Colonic mucosa (tissue), 4 donors: ENCODE measurements at regions not wholly inside any gene's neighbourhood (a gene's known extent, or its start where the extent isn't known, plus 50 kb on each side); places are given as distances from the start of the nearest gene placed in this dataset.

Experiments
- DNase-seq: peaks from one replicate; pipeline ENCODE4 v3.0.0-alpha.2; 2020
- H3K27ac ChIP-seq: fragments of 200-600 bp; one replicate; pipeline ENCODE4 v1.8.0; 2021
- H3K27me3 ChIP-seq: fragments of 200-600 bp; one replicate; pipeline ENCODE4 v1.8.0; 2021
- H3K36me3 ChIP-seq: fragments of 200-600 bp; one replicate; pipeline ENCODE4 v1.8.0; 2021
- H3K4me1 ChIP-seq: fragments of 200-600 bp; one replicate; pipeline ENCODE4 v1.8.0; 2021; ENCODE audit warnings: mild to moderate bottlenecking
- H3K4me3 ChIP-seq: fragments of 200-600 bp; one replicate; pipeline ENCODE4 v1.8.0; 2021
- H3K9ac ChIP-seq, 2 donors: one replicate each; pipeline ENCODE4 v1.7.0; 2013; ENCODE audit warnings: control low read depth in 2 of 2, low read depth in 2 of 2, low read length in 2 of 2
- H3K9me3 ChIP-seq: fragments of 200-600 bp; one replicate; pipeline ENCODE4 v1.8.0; 2021
- intact Hi-C: fragments of 100-400 bp; cut with DNase I; formaldehyde crosslinking; loops from one replicate; pipeline ENCODE4 v1.14.1; 2022
- TF ChIP-seq, protein P1 (sequence below): fragments of 200-600 bp; IDR thresholded peaks from one replicate; pipeline ENCODE4 v1.8.0; 2022; ENCODE audit warnings: antibody characterized with exemption, mild to moderate bottlenecking
- donor health status: healthy.
- donor health status: DM: no; HTN: no; CAD: no.
- donor health status: DM: no; HTN: no; CAD: no.

DNA sequence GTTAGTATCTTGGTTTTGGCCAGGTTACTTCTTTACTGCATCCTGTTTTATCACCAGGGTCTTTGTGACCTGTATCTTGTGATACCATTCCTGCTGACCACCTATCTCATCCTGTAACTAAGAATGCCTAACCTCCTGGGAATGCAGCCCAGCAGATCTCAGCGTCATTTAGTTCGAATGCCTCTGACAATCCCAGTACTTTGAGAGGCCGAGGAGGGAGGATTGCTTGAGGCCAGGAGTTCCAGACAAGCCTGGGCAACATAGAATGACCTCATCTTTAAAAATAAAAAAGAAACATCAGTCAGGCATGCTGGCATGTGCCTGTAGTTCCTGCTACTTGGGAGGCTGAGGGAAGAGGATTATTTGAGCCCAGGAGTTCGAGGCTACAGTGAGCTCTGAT lies 206.5 kb downstream of the SUDS3 start:
- Histone ChIP-seq H3K4me1 (no peaks in the 10 kb centered on the region), H3K27me3 (no peaks in the 10 kb centered on the region), H3K9ac (no peak overlapping the region), H3K36me3 (no peaks in the 10 kb centered on the region), H3K4me3 (no peak overlapping the region), H3K9me3 (no peaks in the 10 kb centered on the region), H3K27ac (no peak overlapping the region)
- TF ChIP-seq, protein P1, sequence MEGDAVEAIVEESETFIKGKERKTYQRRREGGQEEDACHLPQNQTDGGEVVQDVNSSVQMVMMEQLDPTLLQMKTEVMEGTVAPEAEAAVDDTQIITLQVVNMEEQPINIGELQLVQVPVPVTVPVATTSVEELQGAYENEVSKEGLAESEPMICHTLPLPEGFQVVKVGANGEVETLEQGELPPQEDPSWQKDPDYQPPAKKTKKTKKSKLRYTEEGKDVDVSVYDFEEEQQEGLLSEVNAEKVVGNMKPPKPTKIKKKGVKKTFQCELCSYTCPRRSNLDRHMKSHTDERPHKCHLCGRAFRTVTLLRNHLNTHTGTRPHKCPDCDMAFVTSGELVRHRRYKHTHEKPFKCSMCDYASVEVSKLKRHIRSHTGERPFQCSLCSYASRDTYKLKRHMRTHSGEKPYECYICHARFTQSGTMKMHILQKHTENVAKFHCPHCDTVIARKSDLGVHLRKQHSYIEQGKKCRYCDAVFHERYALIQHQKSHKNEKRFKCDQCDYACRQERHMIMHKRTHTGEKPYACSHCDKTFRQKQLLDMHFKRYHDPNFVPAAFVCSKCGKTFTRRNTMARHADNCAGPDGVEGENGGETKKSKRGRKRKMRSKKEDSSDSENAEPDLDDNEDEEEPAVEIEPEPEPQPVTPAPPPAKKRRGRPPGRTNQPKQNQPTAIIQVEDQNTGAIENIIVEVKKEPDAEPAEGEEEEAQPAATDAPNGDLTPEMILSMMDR, result no peak
- intact Hi-C loops, result no loop called here
- no peak for DNase-seq

DNA sequence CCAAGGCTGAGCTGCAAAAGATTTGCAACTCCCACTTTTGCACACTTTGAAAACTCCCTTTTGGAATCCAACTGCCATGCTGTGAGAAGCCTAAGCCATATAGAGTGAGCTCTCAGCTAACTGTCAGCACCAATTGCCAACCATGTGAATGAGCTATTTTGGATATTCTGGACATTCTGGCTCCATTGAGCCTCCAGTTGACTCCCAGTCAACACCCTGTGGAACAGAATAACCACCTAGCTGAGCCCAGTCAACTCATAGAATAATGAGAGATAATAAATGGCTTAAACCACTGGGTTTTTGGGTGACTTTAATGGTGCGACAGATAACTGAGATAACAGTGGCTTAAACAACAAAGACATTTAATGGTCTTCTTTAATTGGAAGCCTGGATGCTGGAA lies 210.1 kb downstream of the SUDS3 start:
- no peak overlapping the region for H3K27ac ChIP-seq
- H3K36me3 ChIP-seq, result no peaks in the 10 kb centered on the region
- intact Hi-C loops, result no loop called here
- H3K9me3 ChIP-seq, result no peaks in the 10 kb centered on the region
- H3K27me3 ChIP-seq, result no peaks in the 10 kb centered on the region
- DNase-seq, result no peak
- H3K4me1 ChIP-seq, result no peaks in the 10 kb centered on the region
- no peak overlapping the region for H3K9ac ChIP-seq
- no peak overlapping the region for H3K4me3 ChIP-seq
- TF ChIP-seq, protein P1, result no peak

DNA sequence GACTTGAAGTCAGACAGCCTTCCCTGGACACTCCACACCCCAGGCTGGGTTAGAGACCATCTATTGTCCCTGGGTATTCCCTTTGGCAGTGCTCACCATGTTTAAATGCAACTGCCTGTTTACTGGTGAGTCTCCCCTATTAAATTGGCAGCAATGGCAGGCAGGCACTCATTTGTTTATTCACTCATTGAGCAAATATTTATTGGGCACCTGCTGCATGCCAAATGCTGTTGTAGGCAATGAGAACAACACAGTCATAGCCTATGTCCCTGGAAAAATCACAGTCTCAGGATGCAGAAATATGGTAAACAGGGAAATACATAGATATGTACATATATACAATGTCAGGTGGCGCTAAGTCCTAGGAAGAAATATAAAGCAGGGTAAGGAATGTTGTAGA lies 212.8 kb downstream of the SUDS3 start:
- no peak overlapping the region for H3K4me3 ChIP-seq
- H3K36me3 ChIP-seq, result no peaks in the 10 kb centered on the region
- H3K9me3 ChIP-seq, result no peaks in the 10 kb centered on the region
- no peak for DNase-seq
- intact Hi-C loops, result no loop called here
- no peak overlapping the region for H3K9ac ChIP-seq
- TF ChIP-seq, protein P1, result no peak
- no peaks in the 10 kb centered on the region for H3K27me3 ChIP-seq
- H3K27ac ChIP-seq, result no peak overlapping the region
- H3K4me1 ChIP-seq, result no peaks in the 10 kb centered on the region

DNA sequence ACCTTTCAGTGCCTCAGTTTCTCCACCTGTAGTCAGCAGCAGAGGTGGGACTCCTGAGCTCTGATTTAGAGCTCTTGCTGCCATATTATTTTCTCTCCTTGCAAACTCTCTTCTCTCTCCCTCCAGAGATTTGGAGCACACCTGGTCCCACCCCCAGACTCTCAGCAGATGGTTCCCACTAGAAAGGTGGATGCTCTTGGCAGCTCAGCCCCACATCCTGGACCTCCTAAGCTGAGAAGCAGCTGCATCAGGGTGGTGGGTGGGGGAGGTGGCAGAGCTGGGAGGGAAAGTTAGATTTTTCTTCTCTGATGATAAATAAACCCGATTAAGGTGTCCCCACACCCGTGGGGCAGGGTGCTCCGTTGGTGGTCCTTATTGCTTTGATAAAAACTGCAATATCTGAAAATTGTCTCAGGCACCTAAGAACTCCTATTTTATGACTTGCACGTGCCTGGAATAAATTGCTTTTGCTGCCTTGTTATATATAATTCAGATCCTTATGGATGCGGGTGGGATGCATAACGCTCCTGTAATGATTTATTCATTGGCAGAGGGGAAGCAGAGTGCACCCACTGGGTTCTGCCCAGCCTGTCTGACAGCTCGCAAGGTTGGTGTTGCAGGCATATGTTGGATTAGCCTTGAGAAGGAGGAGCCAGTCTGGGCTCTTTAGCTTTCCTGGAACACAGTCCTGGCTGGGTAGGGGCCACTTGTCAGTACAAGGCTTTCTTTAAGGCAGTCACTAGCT lies 214.2 kb downstream of the SUDS3 start:
- Histone ChIP-seq H3K27me3 (no peaks in the 10 kb centered on the region), H3K9ac (no peak overlapping the region), H3K9me3 (no peaks in the 10 kb centered on the region), H3K4me3 (no peak overlapping the region), H3K4me1 (no peaks in the 10 kb centered on the region), H3K27ac (no peak overlapping the region), H3K36me3 (no peaks in the 10 kb centered on the region)
- intact Hi-C loops, result no loop called here
- no peak for DNase-seq
- TF ChIP-seq, protein P1, result no peak

DNA sequence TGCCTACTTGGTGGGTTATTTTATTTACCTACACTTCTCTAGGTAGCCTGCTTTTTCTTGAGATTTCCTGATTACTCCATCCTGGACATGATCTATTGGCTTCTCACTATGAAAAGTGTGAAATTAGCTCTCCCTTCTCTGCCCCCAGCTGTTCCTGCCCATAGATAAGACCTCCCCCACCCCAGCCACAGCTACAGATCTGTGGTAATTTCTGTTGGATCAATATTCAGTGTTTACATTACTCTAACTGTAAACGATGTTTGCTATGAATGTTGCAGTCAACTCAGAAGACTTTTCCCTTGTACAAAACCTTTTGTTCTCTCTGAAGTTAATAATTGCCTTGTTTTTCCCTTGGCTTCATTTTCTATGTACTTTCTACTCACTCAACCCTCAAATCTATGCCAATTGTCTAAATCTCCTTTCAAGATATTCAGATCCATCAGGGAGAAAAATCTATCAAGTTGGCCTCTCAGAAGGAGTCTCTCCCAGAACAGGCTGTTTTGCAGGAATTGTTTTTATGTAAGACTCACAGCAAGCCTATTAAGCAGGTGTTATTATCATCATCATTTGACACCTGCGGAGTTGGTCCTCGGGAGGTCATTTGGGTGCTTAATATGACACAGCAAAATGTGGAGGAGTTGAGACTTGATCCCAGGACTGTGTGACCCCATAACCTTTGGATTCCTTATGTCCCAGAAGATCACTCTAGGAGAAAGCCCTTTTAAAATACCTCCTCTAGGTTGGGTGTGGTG lies 227.4 kb downstream of the SUDS3 start:
- Histone ChIP-seq H3K27ac (no peak overlapping the region), H3K4me1 (no peaks in the 10 kb centered on the region), H3K4me3 (no peak overlapping the region), H3K36me3 (no peaks in the 10 kb centered on the region), H3K9me3 (no peaks in the 10 kb centered on the region), H3K27me3 (no peaks in the 10 kb centered on the region), H3K9ac (no peak overlapping the region)
- intact Hi-C loops, result no loop called here
- DNase-seq, result no peak
- TF ChIP-seq, protein P1, result no peak
